HuH-7.5 (cell line): ENCODE measurements at regions not wholly inside any gene's neighbourhood (a gene's known extent, or its start where the extent isn't known, plus 50 kb on each side); places are given as distances from the start of the nearest gene placed in this dataset.
A peak's percentile ranks its signal among the peaks of the same experiment; 100 is the strongest.

Experiments used
- DNase-seq: peaks from one replicate; pipeline ENCODE4 v3.0.0; 2011; ENCODE audit warnings: low spot score

DNA sequence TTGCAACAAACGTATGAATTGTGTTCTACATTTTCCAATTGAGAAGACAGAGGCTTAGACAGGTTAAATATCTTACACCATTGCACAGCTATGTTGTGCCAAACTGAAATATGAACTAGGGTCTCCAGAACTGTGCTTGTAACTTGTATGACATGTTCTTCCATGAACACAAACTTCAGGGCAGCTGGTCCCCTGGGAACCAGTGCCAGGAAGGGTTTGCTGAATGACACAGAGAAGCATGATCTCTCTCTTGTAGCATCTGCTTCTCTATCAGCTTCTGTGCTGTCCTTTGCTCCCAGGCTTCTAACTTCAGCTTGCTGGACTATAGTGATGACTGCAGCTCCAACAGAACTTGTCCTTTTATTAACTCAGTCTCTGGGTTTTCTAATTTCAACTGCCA, 385.5 kb downstream of the SIPA1L2 start:
- DNase-seq, result no peak

DNA sequence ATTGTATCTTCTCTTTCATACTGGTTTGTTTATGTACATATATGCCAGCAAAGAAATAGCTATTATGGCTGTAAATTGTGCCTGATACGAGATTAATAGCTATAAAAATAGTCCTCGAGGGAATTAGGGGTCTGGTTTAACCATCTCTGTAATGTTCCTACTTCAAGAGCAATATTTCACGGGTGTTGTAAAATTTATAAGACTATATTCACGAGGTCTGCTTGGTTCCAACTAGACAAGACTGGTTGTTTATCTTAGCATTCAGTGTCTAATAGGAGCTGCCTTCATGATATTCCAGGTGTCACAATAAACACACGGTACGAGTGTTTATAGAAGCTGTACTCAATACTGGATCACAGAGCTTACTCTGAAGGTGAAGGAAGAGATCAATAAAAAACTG, 389.9 kb downstream of the SIPA1L2 start:
- DNase-seq, result no peak

DNA sequence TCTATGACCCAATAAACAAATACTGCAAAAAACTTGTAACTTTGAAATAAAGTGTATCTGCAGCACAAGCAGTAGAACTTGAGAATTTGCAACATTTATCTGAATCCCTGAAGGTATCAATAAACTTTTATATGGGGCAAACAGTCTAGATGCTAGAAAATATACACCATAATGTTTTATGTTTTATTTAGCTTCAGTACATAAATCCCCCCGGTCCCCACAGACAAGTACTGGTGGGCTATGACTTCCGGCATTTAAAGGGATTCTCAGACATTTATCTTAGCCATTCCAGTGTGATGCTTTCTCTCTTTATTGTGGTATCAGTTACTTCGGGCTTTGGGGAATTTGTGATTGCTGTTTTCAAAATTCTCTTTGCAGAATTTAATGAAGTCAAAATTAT, 390.4 kb downstream of the SIPA1L2 start:
- no peak for DNase-seq

DNA sequence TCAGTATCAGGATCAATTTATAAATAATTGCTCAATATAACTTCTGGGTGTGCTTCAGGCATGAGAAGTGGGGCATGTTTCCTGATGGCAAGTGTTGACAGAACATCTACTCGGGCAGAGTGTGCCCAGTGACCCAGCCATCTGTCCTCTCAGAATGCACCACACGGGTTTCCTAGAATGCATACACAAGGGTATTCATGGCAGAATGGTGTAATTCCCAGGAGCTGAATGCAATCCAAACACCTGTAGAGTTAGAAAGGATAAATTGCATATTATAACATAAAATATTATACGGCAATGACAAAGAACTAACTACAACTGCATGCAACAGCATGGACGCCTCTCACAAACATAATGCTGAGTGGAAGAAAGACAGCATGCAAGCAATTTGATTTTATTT, 391.9 kb downstream of the SIPA1L2 start:
- no peak for DNase-seq

DNA sequence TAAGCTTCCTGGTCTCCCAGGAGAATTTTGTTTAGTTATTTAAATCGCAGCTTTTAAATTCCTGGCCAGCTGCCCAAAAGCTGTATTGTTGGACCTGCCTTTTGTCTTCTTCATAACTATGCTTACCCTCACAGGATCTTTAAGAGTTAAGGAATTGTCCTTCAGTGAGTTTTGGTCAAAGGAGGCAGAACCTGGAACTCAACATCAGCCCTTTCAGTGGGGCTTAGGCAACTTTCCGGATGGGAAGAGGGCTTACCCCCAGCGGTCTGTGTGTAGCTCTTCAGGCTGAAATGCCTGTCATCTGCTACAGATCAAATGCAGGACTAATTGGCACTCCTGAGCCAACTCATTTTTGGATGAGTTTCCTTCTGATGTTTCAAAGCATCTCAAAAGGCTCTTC, 402.6 kb downstream of the SIPA1L2 start:
- DNase-seq, result no peak

DNA sequence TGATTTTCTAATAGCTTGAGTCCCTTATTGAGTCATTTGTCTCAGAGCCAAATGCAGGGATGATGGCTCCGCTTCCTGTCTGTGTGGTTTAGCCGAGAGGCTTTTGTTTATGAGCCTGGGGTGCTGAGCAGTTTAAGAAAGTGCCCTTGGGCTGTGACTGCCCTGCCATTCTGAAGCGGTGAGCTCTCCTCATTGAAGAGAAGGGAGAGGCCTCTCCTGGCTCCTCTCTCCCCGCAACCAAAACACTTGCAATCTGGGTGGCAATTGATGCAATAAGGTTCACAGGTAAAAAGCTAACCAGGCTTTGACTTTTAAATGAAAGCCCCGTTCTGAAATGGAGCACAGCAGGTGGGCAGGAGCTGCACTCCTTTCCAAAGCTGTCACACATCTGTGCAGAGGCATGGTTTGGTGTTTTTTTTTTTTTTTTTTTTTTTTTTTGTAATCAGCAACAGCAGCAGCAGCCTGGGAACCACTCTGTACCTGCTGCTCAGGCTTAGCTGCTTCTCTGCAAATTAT, 403.7 kb downstream of the SIPA1L2 start:
- no peak for DNase-seq

DNA sequence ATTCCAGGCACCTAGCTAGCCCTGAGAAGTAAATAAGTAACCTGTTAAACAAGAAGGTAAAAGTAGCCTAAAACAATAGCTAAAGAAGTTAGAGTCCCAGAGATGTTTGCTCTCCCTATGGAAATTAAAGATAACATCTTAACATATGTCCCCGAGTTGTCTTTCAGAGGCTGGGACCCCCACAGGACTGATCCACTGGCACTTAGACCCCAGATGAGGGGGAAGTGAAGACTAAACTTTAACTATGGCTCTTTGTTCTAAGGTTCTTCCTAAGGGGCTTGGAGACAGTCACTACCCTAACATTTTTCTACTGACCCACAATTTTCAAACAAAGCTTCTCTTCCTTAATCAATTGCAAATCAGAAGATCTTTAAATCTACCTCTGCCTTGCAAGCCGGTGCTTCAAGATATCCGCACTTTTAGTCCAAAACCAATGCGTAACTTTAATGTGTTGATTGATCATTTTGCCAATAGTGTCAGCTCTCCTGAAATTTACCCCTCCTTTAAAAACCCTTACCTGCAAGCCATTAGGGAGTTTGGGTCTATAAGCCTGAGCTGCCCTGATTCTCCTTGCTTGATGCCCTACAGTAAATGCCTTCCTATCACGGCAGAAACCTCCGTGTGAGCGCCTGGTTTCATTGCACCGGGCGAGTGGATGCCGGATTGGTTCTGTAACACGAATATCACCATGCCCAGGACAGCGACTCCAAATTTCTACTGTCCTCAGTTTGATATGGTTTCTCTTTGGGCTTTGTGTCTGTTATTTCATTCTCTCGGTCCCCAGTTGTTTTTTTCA, 404.4 kb downstream of the SIPA1L2 start:
- no peak for DNase-seq

DNA sequence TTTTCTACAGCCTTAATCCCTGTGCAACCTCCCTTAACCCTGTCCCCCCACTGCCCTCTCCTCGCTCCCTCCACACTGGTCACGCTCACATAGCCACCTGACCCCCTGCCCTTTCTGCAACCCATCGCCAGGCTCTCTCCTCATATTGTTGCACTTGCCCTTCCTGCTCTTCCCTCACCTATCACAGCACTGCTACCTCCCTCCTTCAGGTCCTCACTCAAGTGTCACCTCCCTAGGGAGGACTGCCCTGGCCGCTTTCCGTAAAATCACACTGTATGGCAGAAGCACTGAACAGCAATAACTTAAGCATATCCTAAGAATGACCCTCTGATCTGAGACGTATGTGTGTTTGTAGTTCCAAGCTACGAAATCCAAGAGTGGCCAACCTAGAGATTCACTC, 406.0 kb downstream of the SIPA1L2 start:
- DNase-seq, result no peak

DNA sequence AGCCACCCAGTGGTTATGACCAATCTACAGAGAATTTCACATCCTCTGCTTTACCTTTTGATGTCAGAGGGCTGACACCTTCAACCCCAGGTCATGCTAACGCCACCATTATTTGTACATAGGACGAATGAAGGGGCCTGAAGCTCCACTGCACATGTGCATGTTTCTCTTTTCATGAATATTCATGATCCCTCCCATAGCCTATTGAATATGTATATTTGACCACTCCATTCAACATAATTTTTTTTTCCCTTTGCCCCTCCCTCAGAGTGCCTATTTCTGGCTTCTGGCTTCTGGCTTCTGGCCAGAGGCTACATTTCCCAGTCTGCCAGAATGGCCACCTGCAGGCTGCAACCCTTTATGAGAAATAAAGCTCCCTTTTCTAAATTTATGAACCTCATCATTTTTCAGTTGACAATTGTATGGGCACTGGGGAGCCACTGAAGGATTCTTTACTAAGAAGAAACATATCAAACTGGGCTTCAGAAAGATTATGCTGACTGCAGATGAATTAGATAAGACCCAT, 406.7 kb downstream of the SIPA1L2 start:
- DNase-seq, result no peak

DNA sequence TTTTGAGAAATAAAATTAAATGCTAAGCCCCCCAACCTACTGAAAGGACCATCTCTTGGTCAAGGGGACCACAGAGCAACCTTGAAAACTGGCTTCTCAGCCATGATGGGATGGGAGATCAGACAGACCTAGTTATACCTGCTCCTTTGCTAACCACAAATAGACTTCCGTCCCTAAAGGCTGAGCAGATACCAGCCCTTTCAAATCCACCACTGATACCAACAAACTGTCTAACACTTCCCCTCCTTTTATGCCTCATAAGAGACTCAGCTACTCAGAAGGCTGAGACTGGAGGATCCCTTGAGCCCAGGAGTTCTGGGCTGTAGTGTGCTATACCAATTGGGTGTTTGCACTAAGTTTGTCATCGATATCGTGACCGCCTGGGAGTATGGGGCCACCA, 407.3 kb downstream of the SIPA1L2 start:
- DNase-seq, result no peak

DNA sequence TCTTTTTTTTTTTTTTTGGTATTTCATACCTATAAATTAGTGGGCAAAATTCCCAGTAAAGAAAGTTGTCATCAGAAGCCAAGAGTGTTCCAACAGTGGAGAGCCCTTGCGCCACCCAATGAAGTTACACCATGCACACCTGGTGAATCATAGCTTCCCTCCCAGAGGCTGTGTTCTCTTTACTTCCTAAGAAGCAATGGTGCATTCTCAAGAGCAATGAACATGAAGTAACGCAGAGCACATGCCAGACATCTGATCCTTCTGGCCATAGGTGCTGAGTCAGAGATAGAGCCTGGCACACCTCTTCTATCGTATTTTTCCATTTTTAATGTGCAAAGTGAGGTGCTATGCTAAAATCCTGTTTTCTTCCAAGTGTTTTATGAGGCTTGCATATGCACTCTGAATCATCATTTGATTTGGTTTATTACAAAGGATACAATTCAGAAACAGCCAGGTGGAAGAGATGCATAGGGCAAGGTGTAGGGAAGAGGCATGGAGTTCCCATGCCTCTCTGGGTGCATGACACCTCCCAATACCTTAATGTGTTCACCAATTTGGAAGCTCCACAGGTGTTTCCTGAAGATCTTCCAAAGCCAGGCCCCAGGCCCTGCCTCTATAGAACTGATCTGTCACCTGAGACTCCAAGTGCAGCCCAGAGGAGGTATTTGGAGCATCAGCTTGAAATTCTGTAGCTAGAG, 408.0 kb downstream of the SIPA1L2 start:
- no peak for DNase-seq

DNA sequence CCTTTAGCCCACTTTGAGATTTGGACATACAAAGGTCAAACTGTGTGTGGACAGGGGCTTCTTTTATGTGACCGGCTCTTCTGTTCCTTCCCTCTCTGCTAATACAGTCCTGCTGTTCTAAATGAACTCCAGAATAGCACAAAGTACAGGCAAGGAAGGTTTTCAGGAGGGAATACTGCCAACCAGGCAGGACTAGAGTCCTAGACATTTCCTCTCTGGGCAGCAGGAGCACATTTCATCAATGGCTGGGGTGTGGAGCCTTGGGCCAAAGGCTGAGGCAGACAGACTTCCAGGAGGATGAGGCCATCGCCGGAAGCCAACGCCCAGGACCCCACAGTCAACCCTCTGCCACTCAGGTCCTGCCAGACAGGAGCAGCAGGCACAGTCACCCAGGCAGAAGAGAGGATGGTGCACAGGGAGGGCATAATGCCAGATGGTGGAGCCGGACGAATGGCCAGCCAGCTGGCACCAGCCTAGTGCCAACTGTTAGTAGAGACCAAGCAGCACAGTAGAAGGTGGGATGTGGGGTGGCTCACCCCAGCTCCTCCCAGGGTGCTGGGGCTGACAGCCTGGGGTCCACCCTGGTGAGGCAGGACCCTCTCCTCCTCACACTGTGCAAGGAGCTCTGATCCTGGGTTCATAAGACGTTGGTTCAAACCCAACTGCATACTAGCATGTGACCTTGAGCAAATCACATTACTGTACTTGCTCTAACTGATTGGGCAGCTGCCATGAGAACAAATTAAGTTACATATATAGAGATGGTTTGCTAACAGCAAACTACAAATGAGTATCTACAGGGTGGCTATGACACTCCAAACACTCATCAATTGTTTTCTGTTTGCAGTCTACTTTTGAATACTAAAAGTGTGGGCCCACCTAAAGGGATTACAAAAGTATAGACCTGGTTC, 410.7 kb downstream of the SIPA1L2 start:
- DNase-seq, result no peak

DNA sequence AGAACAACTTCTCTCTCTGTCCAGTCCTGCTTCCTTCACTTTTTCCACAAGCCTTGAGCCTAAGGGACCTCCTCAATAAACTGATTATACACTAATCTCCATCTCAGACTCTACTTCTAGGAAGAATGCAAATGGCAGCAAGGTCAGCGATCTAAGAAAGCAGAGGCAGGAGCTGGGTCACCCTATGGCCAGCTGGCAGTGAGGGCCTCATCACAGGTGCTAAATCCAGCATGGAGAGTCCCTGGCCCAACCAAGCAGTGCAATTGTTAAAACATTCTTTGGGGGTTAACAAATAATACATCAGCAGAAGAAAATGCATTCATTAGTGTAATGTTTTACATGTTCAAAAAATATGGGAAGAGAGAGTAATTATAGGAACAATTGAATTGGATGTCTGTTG, 416.0 kb downstream of the SIPA1L2 start:
- no peak for DNase-seq

DNA sequence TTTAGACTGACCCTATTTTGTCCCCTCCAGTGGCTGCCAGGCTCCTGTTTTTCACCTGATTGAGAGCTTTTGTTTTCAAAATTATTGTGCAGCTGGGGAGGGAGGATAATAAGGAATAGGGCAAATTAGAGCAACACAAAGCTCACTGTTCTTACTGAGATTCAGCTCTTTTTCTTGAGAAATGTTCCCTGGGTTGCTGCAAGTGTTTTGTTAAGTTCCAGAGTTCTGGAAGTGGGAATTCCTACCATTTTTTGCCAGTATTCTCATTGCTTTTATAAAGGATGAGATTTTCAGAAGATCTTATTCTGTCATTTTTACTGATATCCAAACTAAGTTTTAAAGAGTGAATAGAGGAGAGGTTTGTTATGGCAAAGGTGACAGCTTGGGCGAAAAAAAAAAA, 417.7 kb downstream of the SIPA1L2 start:
- DNase-seq, result no peak

DNA sequence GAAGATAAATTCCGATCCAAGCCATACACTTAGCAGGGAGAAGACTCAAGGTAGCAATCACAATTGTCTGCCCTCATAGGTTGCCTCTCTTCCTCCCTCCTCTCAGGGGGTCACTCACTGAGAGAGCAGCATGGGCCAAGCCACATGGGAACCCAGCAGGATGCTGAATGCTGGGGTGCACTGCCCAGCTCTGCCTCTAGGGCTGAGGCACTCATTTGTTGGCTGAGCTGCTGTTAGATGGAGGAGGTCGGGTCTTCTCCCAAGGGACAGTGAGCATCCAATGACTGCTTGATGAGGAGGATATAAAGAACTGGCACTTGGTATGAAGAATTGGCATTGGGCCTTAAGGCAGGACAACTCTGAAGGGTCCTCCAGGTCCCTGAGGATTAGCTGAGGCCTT, 418.8 kb downstream of the SIPA1L2 start:
- DNase-seq, result peak; percentile 32

DNA sequence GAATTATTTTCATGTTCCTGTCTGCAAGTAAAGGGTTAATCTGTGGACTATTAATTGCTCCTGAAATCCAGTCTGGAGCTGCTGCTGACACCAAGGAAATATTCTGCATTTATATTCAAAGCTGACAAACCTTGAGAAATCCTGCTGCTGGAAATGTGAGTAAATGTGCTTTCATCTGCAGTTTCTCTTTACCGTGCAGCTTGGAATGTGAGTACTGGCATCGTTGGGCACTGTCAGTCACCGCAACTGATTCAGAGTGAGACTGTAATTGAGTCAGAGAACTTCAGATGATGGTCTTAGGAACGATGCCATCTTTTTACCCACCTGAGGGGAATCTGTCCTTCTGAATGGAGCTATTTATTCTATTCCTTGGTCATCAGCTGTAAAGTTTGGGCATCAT, 420.6 kb downstream of the SIPA1L2 start:
- no peak for DNase-seq

DNA sequence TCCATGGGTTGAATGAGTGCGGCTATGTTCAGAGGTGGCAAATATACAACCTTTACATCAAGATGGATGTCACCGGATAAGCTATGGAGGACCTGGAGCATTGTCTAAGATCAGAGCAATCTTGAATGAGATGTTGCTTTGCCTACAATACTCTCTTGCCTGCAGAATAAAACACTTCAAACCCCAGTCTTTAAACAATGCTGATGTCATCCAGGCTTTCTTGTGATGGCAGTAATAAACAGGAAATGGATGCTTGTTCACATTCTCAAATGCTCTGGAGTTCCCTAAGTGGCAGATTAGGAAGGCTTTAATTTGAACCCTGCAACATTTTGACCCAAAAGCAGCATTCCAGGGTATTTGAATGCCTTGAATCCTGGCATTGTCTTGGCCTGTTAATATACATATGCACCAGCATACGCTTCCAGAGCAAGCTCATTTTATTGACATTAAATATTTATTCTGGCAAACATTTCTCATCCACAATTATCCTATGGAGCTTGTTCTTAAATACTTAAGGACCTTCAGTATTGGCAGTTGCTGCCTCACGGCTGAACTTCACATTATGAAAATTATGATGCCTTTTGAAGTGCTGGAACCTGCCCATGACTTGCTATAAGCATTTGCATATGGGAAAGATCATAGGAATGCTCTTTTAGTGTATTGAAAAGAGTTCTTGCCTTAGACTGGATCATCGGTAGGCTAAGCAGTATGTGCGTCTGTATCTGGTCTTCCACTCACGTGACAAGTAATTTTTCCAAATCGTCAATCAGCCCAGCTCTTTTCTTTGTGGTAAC, 422.7 kb downstream of the SIPA1L2 start:
- no peak for DNase-seq

DNA sequence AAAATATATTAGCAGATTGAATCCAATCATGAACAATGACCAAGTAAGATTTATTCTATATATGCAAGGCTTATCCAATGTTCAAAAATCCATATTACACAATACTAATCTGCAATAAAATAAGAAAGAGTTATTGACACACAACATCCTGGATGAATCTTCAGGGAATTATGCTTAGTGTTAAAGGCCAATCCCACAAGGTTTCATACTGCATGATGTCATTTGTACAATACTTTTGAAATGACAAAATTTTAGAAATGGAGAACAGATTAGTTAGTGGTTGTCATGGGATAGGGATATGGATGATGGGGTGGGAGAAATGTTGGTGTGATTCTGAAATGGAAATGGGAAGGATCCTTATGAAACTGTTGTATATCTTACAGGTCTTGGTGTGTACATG, 425.7 kb downstream of the SIPA1L2 start:
- DNase-seq, result no peak

DNA sequence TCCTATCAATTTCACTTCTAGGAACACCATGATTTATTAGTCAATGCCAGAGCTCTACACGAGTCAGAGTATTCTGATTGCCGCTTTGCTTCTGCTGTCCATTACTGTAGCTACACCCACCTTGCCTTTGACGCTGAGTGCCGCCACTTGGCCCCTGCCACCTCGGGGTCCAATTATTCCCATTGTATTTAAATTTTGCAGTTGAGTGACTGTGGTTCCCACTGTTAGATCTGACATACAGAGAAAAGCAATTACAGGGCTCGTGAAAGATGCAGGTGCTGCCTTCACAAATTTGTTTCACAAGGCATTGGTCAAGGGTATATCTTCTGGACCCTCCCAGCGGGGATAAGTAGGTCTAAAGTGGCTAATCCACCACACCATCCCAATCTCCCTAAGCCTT, 428.9 kb downstream of the SIPA1L2 start:
- DNase-seq, result no peak

DNA sequence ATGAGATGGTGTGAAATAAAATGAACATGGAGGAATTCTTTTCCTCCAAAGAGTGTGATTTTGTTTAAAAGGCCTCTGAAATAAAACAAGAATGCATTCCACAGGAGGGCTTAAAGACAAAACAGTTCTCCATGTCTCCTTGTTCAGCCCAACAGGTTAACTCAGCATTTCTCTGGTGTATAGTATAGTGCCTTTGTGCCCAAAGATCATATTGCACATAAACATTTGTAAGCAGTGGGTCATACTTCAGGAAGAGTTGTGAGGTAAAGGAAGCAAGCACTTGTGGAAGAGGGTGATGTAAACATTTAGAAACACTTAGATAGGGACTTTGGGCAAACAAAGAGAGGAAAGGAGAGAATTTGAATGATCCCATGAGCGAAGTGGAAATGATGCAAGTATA, 433.9 kb downstream of the SIPA1L2 start:
- DNase-seq, result no peak

DNA sequence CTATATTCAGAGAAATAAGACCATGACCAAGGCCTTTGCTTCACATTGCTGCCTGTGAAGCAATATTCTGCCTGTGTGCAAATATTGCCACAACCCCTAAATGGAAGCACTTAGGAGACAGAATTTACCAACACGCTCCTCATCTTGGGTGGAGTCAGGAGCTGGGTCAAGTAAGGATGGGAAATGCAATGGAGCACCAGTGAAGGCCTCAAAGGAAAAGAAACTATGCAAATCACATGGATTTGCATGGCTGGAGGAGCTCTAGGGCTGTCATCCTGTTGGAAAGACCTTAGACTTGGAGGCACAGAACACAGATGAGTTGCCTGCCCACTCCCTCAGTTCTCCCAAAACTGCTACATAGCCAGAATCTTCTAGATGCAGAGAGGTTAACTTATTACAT, 435.5 kb downstream of the SIPA1L2 start:
- DNase-seq, result no peak

DNA sequence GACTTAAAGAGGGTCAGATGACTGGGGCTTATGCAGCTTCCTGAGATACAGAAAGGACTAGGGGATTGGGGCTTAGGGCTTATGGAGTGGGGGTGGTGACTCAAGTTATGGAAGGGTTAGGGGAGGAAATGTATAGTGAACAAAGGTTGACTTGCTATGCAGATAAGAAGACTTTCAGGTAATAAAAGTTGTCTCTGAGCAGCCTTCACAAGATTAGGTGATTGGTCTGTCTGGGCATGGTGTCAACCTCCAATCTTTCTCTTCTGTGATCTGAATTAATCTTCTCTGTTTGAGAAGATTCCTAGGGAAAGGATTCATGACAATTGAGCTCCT, 436.5 kb downstream of the SIPA1L2 start:
- no peak for DNase-seq
